HG03575 (cell line): ENCODE measurements at regions not wholly inside any gene's neighbourhood (a gene's known extent, or its start where the extent isn't known, plus 50 kb on each side); places are given as distances from the start of the nearest gene placed in this dataset.
"Not testable (repeated sequence)": the region's sequence is repeated elsewhere in the genome, so short reads cannot be mapped to it uniquely, and the experiment has no call there.

Experiments
- ATAC-seq: cut with Tn5 transposase; IDR thresholded peaks from one replicate; pipeline ENCODE4 v1.9.1; 2021; ENCODE audit not compliant: unreplicated experiment, insufficient number of reproducible peaks, low FRiP score; ENCODE audit errors: extremely low read depth

GRCh38 chr2:36302911-36303310, 52.7 kb upstream of the CRIM1 start:
- ATAC-seq, result no peak

- ATAC-seq, result no peak
Observed at GRCh38 chr2:36301843-36302242, 53.7 kb upstream of the CRIM1 start.

GRCh38 chr2:36300697-36301096, 54.9 kb upstream of the CRIM1 start:
- no peak for ATAC-seq

- no peak for ATAC-seq
Observed at GRCh38 chr2:36296798-36297197, 58.8 kb upstream of the CRIM1 start.

- ATAC-seq, result no peak
Observed at GRCh38 chr2:36294316-36294721, 61.3 kb upstream of the CRIM1 start.

- no peak for ATAC-seq
Observed at GRCh38 chr2:36290306-36290856, 65.2 kb upstream of the CRIM1 start.

GRCh38 chr2:36289731-36290130, 65.8 kb upstream of the CRIM1 start:
- ATAC-seq, result no peak

GRCh38 chr2:36287363-36288275, 68.0 kb upstream of the CRIM1 start:
- ATAC-seq, result no peak

GRCh38 chr2:36279506-36279905, 76.1 kb upstream of the CRIM1 start:
- ATAC-seq, result not testable (repeated sequence)

- no peak for ATAC-seq
Observed at GRCh38 chr2:36277881-36278523, 77.6 kb upstream of the CRIM1 start.

GRCh38 chr2:36277146-36277808, 78.3 kb upstream of the CRIM1 start:
- no peak for ATAC-seq

GRCh38 chr2:36271266-36271665, 84.3 kb upstream of the CRIM1 start:
- ATAC-seq, result no peak

GRCh38 chr2:36270758-36271157, 84.8 kb upstream of the CRIM1 start:
- ATAC-seq, result no peak

GRCh38 chr2:36267194-36267593, 88.4 kb upstream of the CRIM1 start:
- no peak for ATAC-seq

- ATAC-seq, result no peak
Observed at GRCh38 chr2:36266536-36267121, 88.9 kb upstream of the CRIM1 start.

- ATAC-seq, result no peak
Observed at GRCh38 chr2:36262581-36262980, 93.0 kb upstream of the CRIM1 start.

GRCh38 chr2:36255863-36256262, 99.7 kb upstream of the CRIM1 start:
- no peak for ATAC-seq

- no peak for ATAC-seq
Observed at GRCh38 chr2:36253086-36253485, 102.5 kb upstream of the CRIM1 start.

GRCh38 chr2:36246320-36246990, 109.1 kb upstream of the CRIM1 start:
- peak; percentile 92 for ATAC-seq
